ENCODE measurements at regions not wholly inside any gene's neighbourhood (a gene's known extent, or its start where the extent isn't known, plus 50 kb on each side); places are given as distances from the start of the nearest gene placed in this dataset.
"Not testable (repeated sequence)": the region's sequence is repeated elsewhere in the genome, so short reads cannot be mapped to it uniquely, and the experiment has no call there.

DNA sequence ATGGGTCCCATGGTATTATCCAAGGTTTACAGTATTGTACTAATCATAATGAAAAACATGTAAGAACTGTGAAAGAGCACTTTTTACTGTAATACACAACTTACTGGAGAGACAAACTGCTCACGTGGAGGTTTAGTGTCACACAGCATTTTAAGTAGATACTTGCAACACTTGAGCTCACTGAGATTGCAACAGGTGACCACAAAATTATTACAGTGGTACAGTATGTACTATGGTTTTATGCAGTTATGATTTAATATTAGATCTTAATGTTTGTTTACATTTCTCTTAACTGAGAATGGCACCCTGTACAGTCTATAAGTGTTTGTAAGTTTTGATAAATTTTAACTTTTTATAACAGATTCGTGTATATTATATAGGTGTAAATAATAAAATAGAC is 118.6 kb upstream of the SKOR2 start:
- BruUV-seq (replicated peaks), result no TSS peak
- Histone ChIP-seq H3K4me2 (ENCODE audit: low read length) (no peak overlapping the region), H3K79me2 (ENCODE audit: insufficient read depth, low read depth, low read length) (no peaks in the 10 kb centered on the region), H3K27ac (ENCODE audit: low read depth, low read length, poor library complexity, severe bottlenecking) (no peak overlapping the region), H3K36me3 (ENCODE audit: insufficient read depth, low read length) (no peaks in the 10 kb centered on the region), H3K9me3 (ENCODE audit: low read length) (no peaks in the 10 kb centered on the region), H3K4me3 (ENCODE audit: low read depth, low read length, poor library complexity, severe bottlenecking) (no peak overlapping the region), H3K4me1 (ENCODE audit: insufficient read depth, low read length, poor library complexity, severe bottlenecking) (no peaks in the 10 kb centered on the region), H3K9me2 (ENCODE audit: insufficient read depth, low read length) (no peaks in the 10 kb centered on the region), H2AFZ (ENCODE audit: low read length) (no peak overlapping the region), H4K20me1 (ENCODE audit: insufficient read depth, low read length) (no peaks in the 10 kb centered on the region)
- intact Hi-C loops (cut with micrococcal nuclease; ENCODE audit: unreplicated experiment), result no loop called here
- CTCF ChIA-PET (ENCODE audit: unreplicated experiment), result no interaction called here
- POLR2A ChIA-PET, result interaction anchor here (1.2 kb wide), 1 partner anchor 25 kb away, joined by 3 read pairs; no protein-coding TSS in a partner anchor
- no peak for DNase-seq (ENCODE audit: low spot score)
- TF ChIP-seq, protein P1, sequence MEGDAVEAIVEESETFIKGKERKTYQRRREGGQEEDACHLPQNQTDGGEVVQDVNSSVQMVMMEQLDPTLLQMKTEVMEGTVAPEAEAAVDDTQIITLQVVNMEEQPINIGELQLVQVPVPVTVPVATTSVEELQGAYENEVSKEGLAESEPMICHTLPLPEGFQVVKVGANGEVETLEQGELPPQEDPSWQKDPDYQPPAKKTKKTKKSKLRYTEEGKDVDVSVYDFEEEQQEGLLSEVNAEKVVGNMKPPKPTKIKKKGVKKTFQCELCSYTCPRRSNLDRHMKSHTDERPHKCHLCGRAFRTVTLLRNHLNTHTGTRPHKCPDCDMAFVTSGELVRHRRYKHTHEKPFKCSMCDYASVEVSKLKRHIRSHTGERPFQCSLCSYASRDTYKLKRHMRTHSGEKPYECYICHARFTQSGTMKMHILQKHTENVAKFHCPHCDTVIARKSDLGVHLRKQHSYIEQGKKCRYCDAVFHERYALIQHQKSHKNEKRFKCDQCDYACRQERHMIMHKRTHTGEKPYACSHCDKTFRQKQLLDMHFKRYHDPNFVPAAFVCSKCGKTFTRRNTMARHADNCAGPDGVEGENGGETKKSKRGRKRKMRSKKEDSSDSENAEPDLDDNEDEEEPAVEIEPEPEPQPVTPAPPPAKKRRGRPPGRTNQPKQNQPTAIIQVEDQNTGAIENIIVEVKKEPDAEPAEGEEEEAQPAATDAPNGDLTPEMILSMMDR (conservative IDR thresholded peaks at IDR 0.05; ENCODE audit: low read length), result no peak
- TF ChIP-seq EZH2phosphoT487 (IDR thresholded peaks at IDR 0.05; ENCODE audit: borderline replicate concordance, low read depth, low read length), result no peak

DNA sequence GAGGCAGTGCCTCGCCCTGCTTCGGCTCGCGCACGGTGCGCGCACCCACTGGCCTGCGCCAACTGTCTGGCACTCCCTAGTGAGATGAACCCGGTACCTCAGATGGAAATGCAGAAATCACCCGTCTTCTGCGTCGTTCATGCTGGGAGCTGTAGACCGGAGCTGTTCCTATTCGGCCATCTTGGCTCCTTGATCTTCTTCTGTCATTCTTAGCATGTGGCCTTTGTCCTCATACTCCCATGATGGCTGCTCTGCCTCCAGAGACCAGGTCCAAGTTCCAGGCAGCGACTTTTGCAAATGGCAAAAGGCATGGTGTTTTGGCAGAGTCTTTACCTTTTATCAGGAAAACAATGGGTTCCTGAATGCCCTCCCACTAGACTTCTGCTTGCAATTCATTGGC is 102.6 kb upstream of the SKOR2 start:
- H2AFZ ChIP-seq (ENCODE audit: low read length); H3K79me2 ChIP-seq (ENCODE audit: insufficient read depth, low read depth, low read length); POLR2A ChIA-PET; H3K27ac ChIP-seq (ENCODE audit: low read depth, low read length, poor library complexity, severe bottlenecking); intact Hi-C loops (cut with micrococcal nuclease; ENCODE audit: unreplicated experiment); H3K4me2 ChIP-seq (ENCODE audit: low read length); H3K36me3 ChIP-seq (ENCODE audit: insufficient read depth, low read length); H3K4me1 ChIP-seq (ENCODE audit: insufficient read depth, low read length, poor library complexity, severe bottlenecking); H3K9me2 ChIP-seq (ENCODE audit: insufficient read depth, low read length); H4K20me1 ChIP-seq (ENCODE audit: insufficient read depth, low read length); BruUV-seq (replicated peaks); H3K9me3 ChIP-seq (ENCODE audit: low read length); DNase-seq (ENCODE audit: low spot score); H3K4me3 ChIP-seq (ENCODE audit: low read depth, low read length, poor library complexity, severe bottlenecking); CTCF ChIA-PET (ENCODE audit: unreplicated experiment): not testable (repeated sequence)

- Histone ChIP-seq H2AFZ (ENCODE audit: low read length) (no peak overlapping the region), H3K4me3 (ENCODE audit: low read depth, low read length, poor library complexity, severe bottlenecking) (no peak overlapping the region), H3K79me2 (ENCODE audit: insufficient read depth, low read depth, low read length) (no peaks in the 10 kb centered on the region), H4K20me1 (ENCODE audit: insufficient read depth, low read length) (no peaks in the 10 kb centered on the region), H3K9me2 (ENCODE audit: insufficient read depth, low read length) (no peaks in the 10 kb centered on the region), H3K9me3 (ENCODE audit: low read length) (no peaks in the 10 kb centered on the region), H3K27ac (ENCODE audit: low read depth, low read length, poor library complexity, severe bottlenecking) (no peak overlapping the region), H3K36me3 (ENCODE audit: insufficient read depth, low read length) (no peaks in the 10 kb centered on the region), H3K4me1 (ENCODE audit: insufficient read depth, low read length, poor library complexity, severe bottlenecking) (no peaks in the 10 kb centered on the region), H3K4me2 (ENCODE audit: low read length) (no peak overlapping the region)
- ChIA-PET POLR2A (no interaction called here), CTCF (ENCODE audit: unreplicated experiment) (no interaction called here)
- no peak for DNase-seq (ENCODE audit: low spot score)
- BruUV-seq (replicated peaks), result no TSS peak
- intact Hi-C loops (cut with micrococcal nuclease; ENCODE audit: unreplicated experiment), result no loop called here
- TF ChIP-seq EZH2phosphoT487 (IDR thresholded peaks at IDR 0.05; ENCODE audit: borderline replicate concordance, low read depth, low read length), result no peak
- TF ChIP-seq, protein P1 (conservative IDR thresholded peaks at IDR 0.05; ENCODE audit: low read length), result no peak
Observed at GRCh38 chr18:47346016-47346415, 94.6 kb upstream of the SKOR2 start.
